ENCODE measurements at regions not wholly inside any gene's neighbourhood (a gene's known extent, or its start where the extent isn't known, plus 50 kb on each side); places are given as distances from the start of the nearest gene placed in this dataset.
"Not testable (repeated sequence)": the region's sequence is repeated elsewhere in the genome, so short reads cannot be mapped to it uniquely, and the experiment has no call there.

DNA sequence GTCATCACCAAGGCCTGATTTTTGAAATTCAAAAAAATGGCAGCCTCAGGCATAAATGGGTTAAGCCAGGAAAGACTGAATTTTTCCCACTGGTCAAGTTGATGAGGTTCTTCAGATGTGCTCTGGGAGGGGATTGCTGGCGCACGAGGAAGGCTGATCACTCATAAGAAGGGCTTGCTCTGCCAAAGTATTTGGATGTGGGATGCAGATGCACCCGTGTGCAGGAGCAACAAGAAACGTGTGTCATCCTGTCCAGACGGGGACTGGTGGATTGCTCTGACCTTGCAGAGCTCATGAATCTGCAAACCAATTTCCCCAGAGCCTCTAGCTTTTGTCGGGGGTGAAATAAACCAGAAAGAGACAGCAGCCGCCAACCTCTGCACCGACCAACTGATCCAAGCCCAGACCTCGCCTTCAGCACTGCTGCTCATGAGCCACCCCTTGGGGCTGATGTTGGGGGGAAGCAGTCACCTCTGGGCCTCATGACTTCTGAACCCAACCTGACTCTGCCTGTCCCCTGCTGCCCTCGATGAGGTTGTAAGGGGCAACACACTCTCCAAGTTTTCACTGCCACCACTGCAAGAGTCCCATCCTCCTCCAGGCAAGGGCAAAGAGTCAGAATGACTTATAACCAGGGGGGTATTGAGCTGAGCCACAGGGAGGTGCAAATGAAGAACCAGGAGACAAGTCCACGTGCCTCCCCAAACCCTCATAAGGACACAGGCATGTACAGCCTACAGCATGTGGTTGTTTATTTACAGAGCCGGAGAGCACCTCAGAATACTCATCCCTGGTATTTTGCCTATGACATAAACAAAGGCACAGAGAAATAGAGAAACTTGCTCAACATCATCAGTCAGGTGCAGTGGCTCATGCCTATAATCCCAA, 452.0 kb downstream of the SOX9 start:
- TF ChIP-seq, protein P1, sequence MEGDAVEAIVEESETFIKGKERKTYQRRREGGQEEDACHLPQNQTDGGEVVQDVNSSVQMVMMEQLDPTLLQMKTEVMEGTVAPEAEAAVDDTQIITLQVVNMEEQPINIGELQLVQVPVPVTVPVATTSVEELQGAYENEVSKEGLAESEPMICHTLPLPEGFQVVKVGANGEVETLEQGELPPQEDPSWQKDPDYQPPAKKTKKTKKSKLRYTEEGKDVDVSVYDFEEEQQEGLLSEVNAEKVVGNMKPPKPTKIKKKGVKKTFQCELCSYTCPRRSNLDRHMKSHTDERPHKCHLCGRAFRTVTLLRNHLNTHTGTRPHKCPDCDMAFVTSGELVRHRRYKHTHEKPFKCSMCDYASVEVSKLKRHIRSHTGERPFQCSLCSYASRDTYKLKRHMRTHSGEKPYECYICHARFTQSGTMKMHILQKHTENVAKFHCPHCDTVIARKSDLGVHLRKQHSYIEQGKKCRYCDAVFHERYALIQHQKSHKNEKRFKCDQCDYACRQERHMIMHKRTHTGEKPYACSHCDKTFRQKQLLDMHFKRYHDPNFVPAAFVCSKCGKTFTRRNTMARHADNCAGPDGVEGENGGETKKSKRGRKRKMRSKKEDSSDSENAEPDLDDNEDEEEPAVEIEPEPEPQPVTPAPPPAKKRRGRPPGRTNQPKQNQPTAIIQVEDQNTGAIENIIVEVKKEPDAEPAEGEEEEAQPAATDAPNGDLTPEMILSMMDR (IDR thresholded peaks at IDR 0.05; ENCODE audit: control insufficient read depth, extremely low read depth, insufficient read depth): no peak
- H3K4me3 ChIP-seq (ENCODE audit: low read depth, low read length): no peak overlapping the region
- DNase-seq (ENCODE audit: low read depth): no peak

DNA sequence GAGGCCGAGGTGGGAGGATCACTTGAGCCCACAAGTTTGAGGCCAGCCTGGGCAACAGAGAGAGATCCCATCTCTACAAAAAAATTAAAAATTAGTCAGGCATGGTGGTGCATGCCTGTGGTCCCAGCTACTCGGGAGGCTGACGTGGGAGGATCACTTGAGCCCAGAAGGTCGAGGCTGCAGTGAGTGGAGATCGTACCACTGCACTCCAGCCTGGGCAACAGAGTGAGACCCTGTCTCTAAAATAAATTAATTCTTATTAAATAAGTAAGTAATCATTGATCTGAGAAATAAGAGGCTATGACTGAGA, 452.6 kb downstream of the SOX9 start:
- DNase-seq (ENCODE audit: low read depth); H3K4me3 ChIP-seq (ENCODE audit: low read depth, low read length): not testable (repeated sequence)

GRCh38 chr17:72574675-72575510, 454.1 kb downstream of the SOX9 start:
- no peak overlapping the region for H3K4me3 ChIP-seq (ENCODE audit: low read depth, low read length)
- no peak for DNase-seq (ENCODE audit: low read depth)
- TF ChIP-seq, protein P1 (IDR thresholded peaks at IDR 0.05; ENCODE audit: control insufficient read depth, extremely low read depth, insufficient read depth): no peak

GRCh38 chr17:72575542-72576233, 454.9 kb downstream of the SOX9 start:
- no peak for DNase-seq (ENCODE audit: low read depth)
- TF ChIP-seq, protein P1 (IDR thresholded peaks at IDR 0.05; ENCODE audit: control insufficient read depth, extremely low read depth, insufficient read depth): no peak
- no peak overlapping the region for H3K4me3 ChIP-seq (ENCODE audit: low read depth, low read length)

GRCh38 chr17:72576289-72576759, 455.5 kb downstream of the SOX9 start:
- TF ChIP-seq, protein P1 (IDR thresholded peaks at IDR 0.05; ENCODE audit: control insufficient read depth, extremely low read depth, insufficient read depth): no peak
- DNase-seq (ENCODE audit: low read depth): no peak
- no peak overlapping the region for H3K4me3 ChIP-seq (ENCODE audit: low read depth, low read length)

GRCh38 chr17:72578817-72579470, 458.1 kb downstream of the SOX9 start:
- DNase-seq (ENCODE audit: low read depth): no peak
- no peak overlapping the region for H3K4me3 ChIP-seq (ENCODE audit: low read depth, low read length)
- TF ChIP-seq, protein P1 (IDR thresholded peaks at IDR 0.05; ENCODE audit: control insufficient read depth, extremely low read depth, insufficient read depth): no peak

Data from LNCaP clone FGC (cell line).